Small intestine (tissue), 7 donors: ENCODE measurements at regions not wholly inside any gene's neighbourhood (a gene's known extent, or its start where the extent isn't known, plus 50 kb on each side); places are given as distances from the start of the nearest gene placed in this dataset.

Experiments used
- DNase-seq, 2 donors: peaks; one replicate each; pipeline versions ENCODE4 v3.0.0 to v3.0.0-alpha.2; 2013
- FAIRE-seq: peaks from 2 replicates; lab custom pipeline; 2012; peaks lifted over from hg19 to GRCh38; lab: Jason Lieb, UNC
- H3K27ac ChIP-seq, 3 donors: one replicate each; pipeline ENCODE4 v1.5.1; 2013; ENCODE audit warnings: low read length in 2 of 3, mild to moderate bottlenecking in 2 of 3, control low read depth in 1 of 3, inconsistent platforms in 1 of 3, low read depth in 1 of 3, moderate library complexity in 1 of 3
- H3K27me3 ChIP-seq, 3 donors: one replicate each; pipeline ENCODE4 v1.6.1; 2013; ENCODE audit warnings: low read length in 3 of 3, inconsistent platforms in 1 of 3; ENCODE audit not compliant: control insufficient read depth in 3 of 3, insufficient read depth in 3 of 3
- H3K36me3 ChIP-seq, 3 donors: one replicate each; pipeline ENCODE4 v1.6.1; 2013; ENCODE audit warnings: low read length in 3 of 3, inconsistent platforms in 1 of 3, low read depth in 1 of 3, mild to moderate bottlenecking in 1 of 3, moderate library complexity in 1 of 3; ENCODE audit not compliant: control insufficient read depth in 3 of 3, insufficient read depth in 2 of 3
- H3K4me1 ChIP-seq, 3 donors: one replicate each; pipeline ENCODE4 v1.6.1; 2013; ENCODE audit warnings: low read length in 2 of 3, inconsistent platforms in 1 of 3, low read depth in 1 of 3, mild to moderate bottlenecking in 1 of 3, moderate library complexity in 1 of 3; ENCODE audit not compliant: control insufficient read depth in 3 of 3, insufficient read depth in 2 of 3
- H3K4me3 ChIP-seq, 3 donors: one replicate each; pipeline ENCODE4 v1.5.1; 2013; ENCODE audit warnings: low read length in 3 of 3, control low read depth in 1 of 3, inconsistent platforms in 1 of 3, low read depth in 1 of 3, mild to moderate bottlenecking in 1 of 3, moderate library complexity in 1 of 3
- H3K9me3 ChIP-seq, 2 donors: one replicate each; pipeline ENCODE4 v1.6.1; 2013; ENCODE audit warnings: low read depth in 1 of 2, low read length in 1 of 2; ENCODE audit not compliant: control insufficient read depth in 2 of 2, insufficient read depth in 1 of 2
- WGBS, 3 donors: extraction: QIAGEN DNeasy Blood & Tissue Kit; methylation state at CpG; one replicate each; pipeline ENCODE4 v1.1.7; 2013; 5-methylcytosine and 5-hydroxymethylcytosine counted together
- donor health status: healthy with polysubstance abuse.
- donor health status: control.
- donor health status: control.
- donor health status: Bipolar disorder and iron deficiency.
- donor health status: healthy.

DNA sequence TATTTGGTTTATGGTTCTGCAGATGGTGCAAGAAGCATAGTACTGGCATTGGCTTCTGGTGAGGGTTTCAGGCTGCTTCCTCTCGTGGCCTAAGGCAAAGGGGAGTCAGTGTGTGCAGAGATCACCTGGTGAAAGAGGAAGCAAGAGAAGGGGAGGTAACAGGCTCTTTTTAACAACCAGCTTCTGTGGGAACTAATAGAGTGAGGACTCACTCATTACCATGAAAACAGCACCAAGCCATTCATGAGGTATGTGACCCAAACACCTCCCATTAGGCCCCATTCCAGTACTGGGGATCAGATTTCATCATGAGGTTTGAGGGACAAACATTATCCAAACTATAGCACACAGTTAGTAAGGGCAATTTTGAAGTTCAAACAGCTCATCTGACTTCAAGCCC is 263.5 kb downstream of the TMEM38B start:
- no peak overlapping the region for H3K27ac ChIP-seq
- WGBS, 3 donors: 8 to 39% (median 26%) methylated on average over 1 of the region's 1 CpG
- no peak for FAIRE-seq
- no peaks in the 10 kb centered on the region for H3K27me3 ChIP-seq
- no peak overlapping the region for H3K4me3 ChIP-seq
- DNase-seq: no peak
- no peaks in the 10 kb centered on the region for H3K4me1 ChIP-seq
- no peaks in the 10 kb centered on the region for H3K9me3 ChIP-seq
- no peaks in the 10 kb centered on the region for H3K36me3 ChIP-seq

DNA sequence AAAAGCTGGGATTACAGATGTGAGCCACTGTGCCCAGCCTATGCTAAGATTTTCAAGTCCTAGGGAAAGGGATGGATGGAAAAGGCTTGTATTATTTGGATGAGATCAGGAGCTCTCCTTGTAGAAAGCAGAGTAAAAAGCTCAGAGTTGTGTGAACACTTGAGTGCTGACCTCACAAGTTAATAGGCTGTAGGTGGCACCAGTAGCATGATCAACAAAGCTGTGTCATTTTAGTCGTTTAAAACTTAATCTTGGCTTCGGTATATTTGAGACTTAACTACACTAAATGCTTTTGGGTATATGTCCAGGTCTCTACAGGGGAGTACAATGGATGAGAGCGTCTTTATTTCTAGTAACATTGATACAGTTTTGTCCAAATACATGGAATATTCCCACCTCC is 264.2 kb downstream of the TMEM38B start:
- WGBS, 3 donors: 74 to 83% (median 79%) methylated on average over 3 of the region's 3 CpGs
- FAIRE-seq: no peak

DNA sequence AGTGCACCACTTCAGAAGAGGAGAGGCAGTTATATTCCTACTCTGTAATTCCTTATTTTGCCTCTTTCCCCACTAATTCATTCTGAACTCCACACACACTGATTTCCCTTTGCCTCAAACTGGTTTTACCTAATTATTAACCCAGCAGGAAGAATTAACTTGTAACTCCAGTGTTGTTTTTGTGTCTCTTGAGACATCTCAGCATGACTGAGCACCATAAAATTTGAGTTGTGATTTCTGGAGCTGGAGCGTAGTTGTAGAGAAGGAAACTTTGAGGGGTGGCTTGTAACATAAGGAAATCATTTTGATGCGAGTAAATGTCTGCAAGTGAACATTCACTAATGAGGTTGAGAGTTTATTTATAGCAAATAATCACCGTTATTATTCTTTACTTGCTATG is 265.2 kb downstream of the TMEM38B start:
- FAIRE-seq (no peak), DNase-seq (no peak)
- Histone ChIP-seq H3K27ac (no peak overlapping the region), H3K36me3 (no peaks in the 10 kb centered on the region), H3K4me3 (no peak overlapping the region), H3K27me3 (no peaks in the 10 kb centered on the region), H3K9me3 (no peaks in the 10 kb centered on the region), H3K4me1 (no peaks in the 10 kb centered on the region)
- WGBS, 3 donors: 55 to 65% (median 65%) methylated on average over 3 of the region's 3 CpGs

More for the DNA sequence above, 264.2 kb downstream of the TMEM38B start:
- Histone ChIP-seq H3K4me3 (no peak overlapping the region), H3K27me3 (no peaks in the 10 kb centered on the region), H3K4me1 (no peaks in the 10 kb centered on the region), H3K27ac (no peak overlapping the region), H3K36me3 (no peaks in the 10 kb centered on the region), H3K9me3 (no peaks in the 10 kb centered on the region)
- no peak for DNase-seq

DNA sequence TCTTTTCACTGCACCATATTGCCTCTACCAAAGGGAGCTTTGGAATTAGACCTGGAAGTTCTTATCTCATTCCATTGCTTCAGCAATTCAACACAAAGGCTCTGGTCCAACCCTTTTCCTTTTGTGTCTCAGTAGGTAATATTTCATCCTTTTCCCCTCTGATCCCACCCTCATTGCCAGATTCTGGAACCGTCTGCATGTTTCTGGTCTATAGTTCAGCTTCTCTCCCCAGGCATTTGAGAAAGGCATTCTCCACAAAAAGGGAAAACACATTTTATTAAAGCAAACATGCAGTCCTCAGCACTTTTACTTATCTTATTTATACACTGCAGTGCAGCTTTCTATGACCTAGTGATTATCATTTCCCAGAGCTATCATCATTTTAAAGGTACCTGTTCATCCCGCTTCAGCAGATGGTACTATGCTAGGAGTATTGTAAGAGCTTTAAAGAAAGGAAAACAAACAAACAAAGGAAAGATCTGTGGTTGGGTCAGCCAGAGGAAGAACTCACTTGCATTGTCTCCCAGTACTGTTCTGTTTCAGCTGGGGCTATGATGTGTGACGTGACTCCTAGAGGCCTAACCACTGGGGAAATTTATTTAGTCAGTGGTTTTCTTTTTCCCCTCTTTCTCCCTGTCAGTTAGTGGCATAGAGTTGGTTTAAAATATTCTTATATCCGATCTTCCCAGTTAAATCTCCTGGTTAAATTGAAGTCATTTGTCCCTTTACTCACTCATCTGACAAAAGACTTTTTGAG is 269.2 kb downstream of the TMEM38B start:
- H3K9me3 ChIP-seq: no peaks in the 10 kb centered on the region
- H3K27me3 ChIP-seq: no peaks in the 10 kb centered on the region
- H3K36me3 ChIP-seq: no peaks in the 10 kb centered on the region
- DNase-seq (no peak), FAIRE-seq (no peak)
- no peak overlapping the region for H3K27ac ChIP-seq
- H3K4me1 ChIP-seq: no peaks in the 10 kb centered on the region
- H3K4me3 ChIP-seq: no peak overlapping the region
- 57 to 72% (median 59%) methylated on average over 4 of the region's 4 CpGs for WGBS, 3 donors

DNA sequence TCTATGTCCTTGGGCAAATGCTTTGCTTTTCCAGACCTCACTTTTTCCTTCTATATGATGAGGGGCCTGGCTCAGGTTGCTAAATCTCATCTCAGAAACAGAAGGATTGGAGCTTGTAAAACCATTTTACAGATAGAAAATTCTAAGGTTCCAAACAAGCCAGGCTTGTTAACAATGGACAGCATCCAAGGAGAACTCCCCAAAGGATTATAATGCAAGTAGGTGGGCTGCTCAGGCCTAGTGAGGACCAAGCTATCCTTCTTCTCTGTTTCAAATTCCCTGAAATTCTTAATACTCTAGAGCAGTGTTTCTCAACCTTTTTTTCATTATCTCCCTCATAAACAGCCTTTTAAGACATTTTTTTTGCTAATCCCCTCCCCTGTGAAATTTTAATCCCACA is 269.8 kb downstream of the TMEM38B start:
- Histone ChIP-seq H3K27me3 (no peaks in the 10 kb centered on the region), H3K36me3 (no peaks in the 10 kb centered on the region), H3K4me1 (no peaks in the 10 kb centered on the region), H3K27ac (no peak overlapping the region), H3K9me3 (no peaks in the 10 kb centered on the region), H3K4me3 (no peak overlapping the region)
- DNase-seq: no peak
- FAIRE-seq: no peak

DNA sequence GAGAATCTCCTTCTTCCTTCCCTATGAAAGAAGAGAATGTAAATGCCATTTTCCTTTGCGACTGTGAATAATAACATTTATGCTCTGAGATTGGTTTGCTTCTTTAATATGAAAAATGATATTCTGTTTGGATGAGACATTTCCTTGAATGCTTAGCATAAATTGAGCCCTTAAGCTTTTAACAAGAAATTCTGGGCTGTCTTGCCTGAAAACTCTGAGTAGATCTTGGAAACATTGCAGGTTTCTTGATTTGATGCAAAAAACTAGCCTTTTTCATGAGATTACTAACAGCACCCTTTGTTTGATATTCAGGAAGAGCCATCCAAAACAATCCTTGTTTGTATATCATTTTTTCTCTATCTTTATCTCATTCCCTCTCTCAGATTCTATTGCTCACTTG is 272.5 kb downstream of the TMEM38B start:
- H3K9me3 ChIP-seq: no peaks in the 10 kb centered on the region
- FAIRE-seq (no peak), DNase-seq (no peak)
- WGBS, 3 donors: 87 to 100% (median 96%) methylated on average over 1 of the region's 1 CpG
- H3K27ac ChIP-seq: no peak overlapping the region
- no peaks in the 10 kb centered on the region for H3K36me3 ChIP-seq
- no peaks in the 10 kb centered on the region for H3K4me1 ChIP-seq
- H3K4me3 ChIP-seq: no peak overlapping the region
- no peaks in the 10 kb centered on the region for H3K27me3 ChIP-seq

DNA sequence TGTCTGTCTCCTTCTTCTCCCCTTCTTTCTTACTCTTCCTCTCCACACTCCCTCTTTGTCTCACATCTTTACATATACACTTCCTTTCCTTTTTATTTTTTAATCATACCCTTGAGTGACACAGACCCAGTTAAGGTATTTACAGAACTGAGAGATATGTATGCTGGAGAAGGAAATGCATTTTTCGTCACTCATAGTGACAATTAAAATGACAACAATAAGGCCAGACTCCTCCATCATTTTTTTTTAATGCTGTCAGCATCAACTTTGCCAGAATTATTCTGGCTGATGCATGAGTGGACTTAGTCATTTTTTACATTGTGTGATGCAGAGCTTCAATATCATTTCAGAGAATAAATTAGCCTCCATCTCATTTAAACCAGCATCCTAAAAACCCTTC is 272.9 kb downstream of the TMEM38B start:
- Histone ChIP-seq H3K36me3 (no peaks in the 10 kb centered on the region), H3K27ac (no peak overlapping the region), H3K4me1 (no peaks in the 10 kb centered on the region), H3K9me3 (no peaks in the 10 kb centered on the region), H3K27me3 (no peaks in the 10 kb centered on the region), H3K4me3 (no peak overlapping the region)
- FAIRE-seq: no peak
- DNase-seq: no peak
- 63 to 73% (median 71%) methylated on average over 1 of the region's 1 CpG for WGBS, 3 donors

DNA sequence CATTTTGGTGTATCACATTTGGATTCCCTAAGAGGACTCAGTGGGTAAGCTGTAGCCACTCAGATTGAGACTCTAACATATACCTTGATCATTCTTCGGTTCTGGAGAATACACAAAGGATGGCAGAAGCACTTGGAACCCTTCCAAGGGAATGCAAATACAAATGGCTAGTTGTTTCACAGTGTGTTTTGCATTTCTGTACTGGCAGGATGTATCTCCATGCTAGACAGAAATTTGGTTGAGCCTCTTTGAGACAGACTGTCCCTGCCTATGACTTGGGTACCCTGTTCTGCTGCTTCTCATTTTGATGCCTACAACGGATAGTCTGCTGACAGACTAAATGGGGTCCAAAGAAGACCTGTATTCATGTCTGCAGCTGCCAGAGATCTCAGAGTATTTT is 273.5 kb downstream of the TMEM38B start:
- 59 to 60% (median 60%) methylated on average over 2 of the region's 2 CpGs for WGBS, 3 donors
- Histone ChIP-seq H3K9me3 (no peaks in the 10 kb centered on the region), H3K4me1 (no peaks in the 10 kb centered on the region), H3K27ac (no peak overlapping the region), H3K4me3 (no peak overlapping the region), H3K27me3 (no peaks in the 10 kb centered on the region), H3K36me3 (no peaks in the 10 kb centered on the region)
- FAIRE-seq (no peak), DNase-seq (no peak)
